ENCODE measurements at regions not wholly inside any gene's neighbourhood (a gene's known extent, or its start where the extent isn't known, plus 50 kb on each side); places are given as distances from the start of the nearest gene placed in this dataset.

DNA sequence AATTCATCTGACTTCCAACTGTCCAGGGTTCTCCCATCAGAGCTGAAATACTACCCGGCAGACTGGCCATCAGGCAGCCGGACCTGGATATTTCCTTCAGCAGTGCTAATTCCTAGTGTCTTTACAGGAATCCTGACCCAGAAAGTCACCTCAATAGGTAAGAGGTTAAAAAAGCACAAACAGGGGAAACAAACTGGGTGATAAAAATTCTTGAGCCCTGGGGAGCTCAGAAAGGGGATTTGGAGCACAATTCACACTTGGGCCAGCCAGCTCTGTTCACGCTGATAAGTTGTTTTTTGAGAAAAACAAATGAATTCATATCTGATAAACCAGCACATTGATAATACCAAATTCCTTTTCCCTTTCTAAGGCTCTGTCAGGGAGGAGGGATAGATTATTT is 104.0 kb downstream of the EDN1 start:
- H3K9me3 ChIP-seq = no peaks in the 10 kb centered on the region
- DNase-seq (ENCODE audit: low spot score in 2 of 2) = no peak
- H3K36me3 ChIP-seq (replicated peaks) = no peaks in the 10 kb centered on the region
- no peaks in the 10 kb centered on the region for H3K27me3 ChIP-seq (ENCODE audit: low read depth)
- no peak overlapping the region for H3K4me3 ChIP-seq
- H3K4me1 ChIP-seq = no peaks in the 10 kb centered on the region
- in situ Hi-C loops (cut with MboI; ENCODE audit: low sequenced_read_pairs) = no loop called here

DNA sequence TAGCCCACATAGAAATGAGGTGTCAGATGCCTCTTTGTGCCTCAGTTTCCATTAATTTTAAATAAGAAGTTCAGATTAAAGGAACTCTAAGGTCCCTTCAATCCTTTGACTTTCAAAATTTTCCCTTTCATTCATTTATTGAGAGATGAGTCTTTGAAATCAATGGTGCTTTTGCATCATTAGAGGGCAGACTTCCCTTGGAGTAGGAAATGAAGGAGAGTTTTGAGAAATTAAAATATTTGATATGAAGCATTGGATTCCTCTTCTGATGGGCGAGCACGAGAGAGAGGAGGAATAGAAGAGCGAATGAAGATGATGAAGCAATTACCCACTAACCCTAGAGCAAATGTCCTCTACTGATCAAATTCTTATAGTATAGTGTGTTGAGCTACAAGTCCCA is 105.7 kb downstream of the EDN1 start:
- no peaks in the 10 kb centered on the region for H3K9me3 ChIP-seq
- DNase-seq (ENCODE audit: low spot score in 2 of 2) = no peak
- no peaks in the 10 kb centered on the region for H3K4me1 ChIP-seq
- no peak overlapping the region for H3K4me3 ChIP-seq
- H3K27me3 ChIP-seq (ENCODE audit: low read depth) = no peaks in the 10 kb centered on the region
- in situ Hi-C loops (cut with MboI; ENCODE audit: low sequenced_read_pairs) = no loop called here
- H3K36me3 ChIP-seq (replicated peaks) = no peaks in the 10 kb centered on the region

DNA sequence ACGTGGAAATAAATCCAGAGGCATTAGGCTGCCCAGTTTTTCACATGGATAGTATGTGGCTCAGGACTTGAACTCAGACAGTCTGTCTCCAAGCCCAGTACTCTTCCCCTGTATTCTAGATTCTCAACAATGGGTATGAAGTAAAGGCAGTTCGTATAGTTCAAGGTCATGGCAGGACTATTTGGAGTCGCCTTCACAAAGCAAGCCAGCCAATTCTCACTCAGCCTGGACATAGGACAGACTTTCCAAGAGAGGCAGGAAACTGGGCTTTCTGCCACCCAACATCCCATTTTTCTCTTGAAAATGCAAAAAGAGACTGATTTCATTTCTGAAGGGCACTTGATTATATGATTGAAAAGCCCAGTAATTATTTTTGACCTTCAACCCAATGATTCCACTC is 111.0 kb downstream of the EDN1 start:
- Histone ChIP-seq H3K4me3 (no peak overlapping the region), H3K36me3 (replicated peaks) (no peaks in the 10 kb centered on the region), H3K9me3 (no peaks in the 10 kb centered on the region), H3K4me1 (no peaks in the 10 kb centered on the region), H3K27me3 (ENCODE audit: low read depth) (no peaks in the 10 kb centered on the region)
- no peak for DNase-seq (ENCODE audit: low spot score in 2 of 2)
- in situ Hi-C loops (cut with MboI; ENCODE audit: low sequenced_read_pairs) = no loop called here

DNA sequence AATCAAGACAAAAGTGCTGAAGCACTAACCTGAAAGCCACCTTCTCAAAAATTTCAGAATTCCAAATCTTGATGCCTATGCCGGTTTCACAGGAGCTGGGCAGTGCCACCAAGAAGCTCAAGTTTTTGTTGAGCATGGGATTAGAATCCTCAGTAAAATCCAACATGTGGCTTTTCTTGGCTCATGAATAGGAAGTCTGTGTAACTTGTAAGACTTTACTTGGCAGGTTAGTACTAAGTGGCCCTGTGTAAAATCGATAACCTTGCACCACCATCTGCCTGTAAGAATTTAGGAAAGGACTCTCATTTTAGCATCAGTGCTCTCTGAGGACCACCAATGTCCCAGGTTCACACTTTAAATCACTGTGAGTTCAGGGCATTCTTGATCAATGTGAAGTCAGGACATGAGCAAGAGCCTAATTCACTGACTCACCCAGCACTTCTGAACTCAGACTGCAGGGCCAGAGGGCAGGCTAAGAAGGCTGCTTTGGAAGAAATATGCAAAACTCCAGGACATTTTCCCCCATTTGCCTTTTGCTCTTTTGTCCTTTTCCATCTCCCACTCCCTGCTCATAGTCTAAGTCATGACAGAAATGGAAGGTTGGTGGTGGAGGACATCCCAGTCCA is 113.2 kb downstream of the EDN1 start:
- in situ Hi-C loops (cut with MboI; ENCODE audit: low sequenced_read_pairs) = no loop called here
- no peaks in the 10 kb centered on the region for H3K36me3 ChIP-seq (replicated peaks)
- no peak overlapping the region for H3K4me3 ChIP-seq
- DNase-seq (ENCODE audit: low spot score in 2 of 2) = no peak
- no peaks in the 10 kb centered on the region for H3K27me3 ChIP-seq (ENCODE audit: low read depth)
- no peaks in the 10 kb centered on the region for H3K9me3 ChIP-seq
- no peaks in the 10 kb centered on the region for H3K4me1 ChIP-seq

DNA sequence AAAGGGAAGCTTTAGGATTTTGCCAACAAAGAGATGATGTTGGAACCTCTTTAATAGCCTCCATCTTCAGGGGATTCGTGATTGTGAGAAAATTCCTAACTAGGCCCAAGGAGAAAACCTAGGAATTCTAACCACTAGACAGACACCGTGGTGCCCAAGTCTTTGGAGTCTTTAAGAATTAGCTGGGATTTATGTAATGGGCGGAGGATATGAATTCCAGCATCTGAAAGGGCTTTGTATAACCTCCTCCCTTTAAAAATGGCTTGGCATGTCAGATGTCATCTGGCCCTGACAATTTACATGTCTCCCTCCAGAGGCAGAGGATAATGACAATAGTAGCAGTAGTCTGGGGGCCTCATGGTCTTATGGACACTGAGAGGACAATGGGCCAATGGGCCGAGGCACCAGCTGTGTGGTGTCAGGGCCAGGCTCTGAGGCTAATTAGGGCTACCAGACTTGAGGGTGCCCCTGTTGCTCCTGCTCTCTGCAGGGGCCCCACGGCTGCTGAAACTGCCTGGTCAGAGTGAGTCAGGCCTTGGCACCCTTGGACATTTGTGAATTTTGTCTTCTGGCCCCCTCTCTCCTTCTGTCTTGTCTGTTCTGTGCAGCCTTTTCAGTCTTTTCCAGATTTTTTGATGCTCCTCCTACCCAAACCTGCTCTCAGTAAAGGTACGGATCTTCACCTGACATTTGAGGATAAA is 113.9 kb downstream of the EDN1 start:
- Histone ChIP-seq H3K4me3 (no peak overlapping the region), H3K36me3 (replicated peaks) (no peaks in the 10 kb centered on the region), H3K27me3 (ENCODE audit: low read depth) (no peaks in the 10 kb centered on the region), H3K4me1 (no peaks in the 10 kb centered on the region), H3K9me3 (no peaks in the 10 kb centered on the region)
- DNase-seq (ENCODE audit: low spot score in 2 of 2) = no peak
- in situ Hi-C loops (cut with MboI; ENCODE audit: low sequenced_read_pairs) = no loop called here

DNA sequence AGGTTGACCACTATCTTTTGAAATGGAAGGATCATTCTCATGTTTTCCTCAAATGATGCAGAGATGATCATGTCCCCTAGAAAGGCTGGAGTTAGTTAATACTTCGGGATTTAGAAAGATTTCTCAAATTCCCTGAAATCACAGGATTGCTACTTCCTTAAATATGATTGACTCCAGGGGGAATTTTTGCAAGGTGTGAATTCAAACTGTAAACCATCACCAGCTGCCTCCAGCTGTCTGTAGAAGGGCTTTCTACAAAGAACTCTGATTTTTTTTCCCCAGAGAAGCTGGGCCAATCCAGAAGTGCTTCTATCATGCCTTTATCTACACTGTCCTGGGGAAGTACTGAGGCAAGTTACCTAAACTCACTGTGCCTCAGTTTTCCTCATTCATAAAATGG is 114.5 kb downstream of the EDN1 start:
- in situ Hi-C loops (cut with MboI; ENCODE audit: low sequenced_read_pairs) = no loop called here
- no peak for DNase-seq (ENCODE audit: low spot score in 2 of 2)
- Histone ChIP-seq H3K4me1 (no peaks in the 10 kb centered on the region), H3K36me3 (replicated peaks) (no peaks in the 10 kb centered on the region), H3K27me3 (ENCODE audit: low read depth) (no peaks in the 10 kb centered on the region), H3K4me3 (no peak overlapping the region), H3K9me3 (no peaks in the 10 kb centered on the region)

DNA sequence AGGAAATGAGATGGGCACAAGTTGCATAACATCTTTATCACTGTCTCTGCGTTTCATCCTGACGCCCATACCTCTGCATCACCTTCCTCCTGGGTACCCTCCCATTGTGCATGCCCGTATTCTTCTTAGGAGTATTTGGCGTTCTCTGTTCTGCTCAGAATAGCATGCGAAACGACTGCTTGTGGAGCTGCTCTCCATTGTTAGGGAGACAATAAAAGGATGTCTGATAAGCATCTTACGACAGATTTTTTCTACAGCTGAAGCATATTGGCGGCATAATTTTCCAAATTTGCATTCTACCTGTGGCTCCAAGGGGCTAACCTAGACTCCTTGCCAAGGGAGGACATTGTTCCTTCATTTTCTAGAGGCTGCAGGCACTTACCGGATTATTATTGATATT is 118.6 kb downstream of the EDN1 start:
- DNase-seq (ENCODE audit: low spot score in 2 of 2) = no peak
- H3K27me3 ChIP-seq (ENCODE audit: low read depth) = no peaks in the 10 kb centered on the region
- in situ Hi-C loops (cut with MboI; ENCODE audit: low sequenced_read_pairs) = no loop called here
- no peak overlapping the region for H3K4me3 ChIP-seq
- H3K36me3 ChIP-seq (replicated peaks) = no peaks in the 10 kb centered on the region
- H3K4me1 ChIP-seq = no peaks in the 10 kb centered on the region
- no peaks in the 10 kb centered on the region for H3K9me3 ChIP-seq

DNA sequence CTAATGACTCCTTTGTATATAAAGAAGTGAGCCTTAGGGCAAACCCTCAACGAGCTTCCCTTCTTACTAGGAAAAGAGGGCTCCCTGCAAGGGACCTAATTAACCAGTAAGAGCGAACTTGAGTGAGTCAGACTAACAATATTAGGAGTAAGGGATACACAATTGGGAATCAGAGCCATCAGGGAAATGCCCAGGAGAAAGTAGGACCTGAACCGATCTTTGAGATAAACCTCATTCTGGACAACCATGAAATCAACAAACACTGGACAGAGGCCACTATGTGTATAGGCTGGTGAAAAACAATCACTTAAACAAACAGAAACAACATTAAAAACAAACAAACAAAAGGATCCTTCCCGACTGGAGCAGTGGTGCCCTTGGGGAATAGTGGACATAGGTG is 120.8 kb downstream of the EDN1 start:
- no peak overlapping the region for H3K4me3 ChIP-seq
- in situ Hi-C loops (cut with MboI; ENCODE audit: low sequenced_read_pairs) = no loop called here
- H3K36me3 ChIP-seq (replicated peaks) = no peaks in the 10 kb centered on the region
- no peaks in the 10 kb centered on the region for H3K4me1 ChIP-seq
- no peak for DNase-seq (ENCODE audit: low spot score in 2 of 2)
- no peaks in the 10 kb centered on the region for H3K27me3 ChIP-seq (ENCODE audit: low read depth)
- no peaks in the 10 kb centered on the region for H3K9me3 ChIP-seq

DNA sequence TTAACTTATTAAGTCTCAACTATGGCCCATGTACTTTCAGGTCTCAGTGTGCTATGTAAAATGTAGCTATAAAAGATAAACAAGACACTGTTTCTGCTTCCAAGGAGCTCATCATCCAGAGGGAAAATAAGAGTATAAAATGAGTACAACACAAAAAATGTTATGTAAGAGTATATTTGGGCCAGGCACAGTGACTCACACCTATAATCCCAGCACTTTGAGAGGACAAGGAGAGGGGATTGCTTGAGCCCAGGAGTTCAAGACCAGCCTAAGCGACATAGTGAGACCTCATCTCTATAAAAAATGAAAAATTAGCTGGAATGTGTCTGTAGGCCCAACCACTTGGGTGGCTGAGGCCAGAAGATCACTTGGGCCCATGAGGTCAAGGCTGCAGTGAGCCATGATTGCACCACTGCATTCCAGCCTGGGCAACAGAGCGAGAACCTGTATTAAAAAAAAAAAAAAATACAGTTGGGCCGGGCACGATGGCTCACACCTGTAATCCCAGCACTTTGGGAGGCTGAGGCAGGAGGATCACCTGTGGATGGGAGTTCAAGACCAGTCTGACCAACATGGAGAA is 124.0 kb downstream of the EDN1 start:
- in situ Hi-C loops (cut with MboI; ENCODE audit: low sequenced_read_pairs) = no loop called here
- no peak for DNase-seq (ENCODE audit: low spot score in 2 of 2)
- H3K4me1 ChIP-seq = no peaks in the 10 kb centered on the region
- H3K36me3 ChIP-seq (replicated peaks) = no peaks in the 10 kb centered on the region
- no peaks in the 10 kb centered on the region for H3K27me3 ChIP-seq (ENCODE audit: low read depth)
- no peak overlapping the region for H3K4me3 ChIP-seq
- H3K9me3 ChIP-seq = no peaks in the 10 kb centered on the region

DNA sequence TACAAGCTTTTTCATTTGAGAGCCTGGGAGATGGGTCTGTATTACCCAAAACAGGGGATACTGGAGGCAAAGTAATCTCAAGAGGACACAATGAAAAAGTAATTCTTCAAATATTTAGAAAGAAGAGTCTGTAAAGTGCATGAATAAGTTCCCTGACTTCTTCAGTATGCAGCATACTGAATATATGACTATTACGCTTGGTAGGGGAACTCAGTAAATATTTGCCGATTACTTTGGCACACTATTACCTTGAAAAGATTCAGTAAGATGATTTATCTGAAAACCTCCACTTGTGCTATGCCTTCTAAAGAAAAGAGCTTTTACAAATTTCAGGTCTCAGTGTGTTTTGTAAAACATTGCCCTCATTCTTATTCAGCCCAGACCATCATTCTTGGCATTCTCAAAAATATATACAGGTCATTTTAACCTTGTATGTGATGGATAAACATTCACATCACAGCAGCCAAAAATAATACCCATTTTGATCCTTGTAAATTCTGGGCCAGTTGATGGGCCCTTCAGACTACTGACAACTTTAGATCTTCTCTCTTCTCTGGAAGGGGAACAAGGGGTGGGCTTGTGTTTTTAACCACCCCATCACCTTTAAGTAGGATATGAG is 125.9 kb downstream of the EDN1 start:
- Histone ChIP-seq H3K36me3 (replicated peaks) (no peaks in the 10 kb centered on the region), H3K27me3 (ENCODE audit: low read depth) (no peaks in the 10 kb centered on the region), H3K4me1 (no peaks in the 10 kb centered on the region), H3K9me3 (no peaks in the 10 kb centered on the region), H3K4me3 (no peak overlapping the region)
- DNase-seq (ENCODE audit: low spot score in 2 of 2) = no peak
- in situ Hi-C loops (cut with MboI; ENCODE audit: low sequenced_read_pairs) = no loop called here

DNA sequence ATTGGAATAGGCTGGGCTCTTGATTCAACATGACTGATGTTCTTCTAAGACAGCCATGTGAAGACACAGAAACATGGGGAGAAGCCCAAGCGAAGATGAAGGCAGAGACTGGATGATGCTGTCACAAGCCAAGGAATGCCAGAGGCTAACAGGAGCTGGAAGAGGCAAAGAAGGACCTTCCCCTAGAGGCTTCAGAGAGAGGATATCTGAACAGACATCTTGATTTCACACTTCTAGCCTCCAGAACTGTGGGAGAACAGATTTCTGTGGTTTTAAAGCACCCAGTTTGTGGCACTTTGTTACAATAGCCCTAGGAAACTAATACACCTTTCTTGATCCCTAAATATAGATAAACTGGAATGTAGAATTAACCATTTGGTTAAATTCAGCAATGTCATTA is 127.0 kb downstream of the EDN1 start:
- Histone ChIP-seq H3K36me3 (replicated peaks) (no peaks in the 10 kb centered on the region), H3K4me3 (no peak overlapping the region), H3K27me3 (ENCODE audit: low read depth) (no peaks in the 10 kb centered on the region), H3K4me1 (no peaks in the 10 kb centered on the region), H3K9me3 (no peaks in the 10 kb centered on the region)
- no peak for DNase-seq (ENCODE audit: low spot score in 2 of 2)
- in situ Hi-C loops (cut with MboI; ENCODE audit: low sequenced_read_pairs) = no loop called here

DNA sequence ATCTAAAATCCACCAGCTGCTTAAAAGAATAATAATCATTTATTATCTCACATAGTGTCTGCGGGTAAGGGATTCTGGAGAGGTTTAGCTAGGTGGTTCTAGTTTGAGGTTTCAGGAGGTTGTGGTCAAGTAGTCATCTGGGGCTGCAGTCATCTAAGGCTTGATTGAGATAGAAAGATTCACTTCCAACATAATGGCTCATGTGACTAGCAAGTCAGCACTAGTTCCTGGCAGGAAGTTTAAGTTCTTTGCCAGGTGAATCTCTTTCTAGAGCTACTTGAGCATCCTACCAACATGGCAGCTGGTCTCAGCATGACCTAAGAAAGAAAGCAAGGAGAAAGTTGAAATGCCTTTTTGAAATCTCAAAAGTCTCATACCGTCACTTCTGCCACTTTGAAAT is 128.8 kb downstream of the EDN1 start:
- H3K27me3 ChIP-seq (ENCODE audit: low read depth) = no peaks in the 10 kb centered on the region
- DNase-seq (ENCODE audit: low spot score in 2 of 2) = no peak
- no peaks in the 10 kb centered on the region for H3K4me1 ChIP-seq

DNA sequence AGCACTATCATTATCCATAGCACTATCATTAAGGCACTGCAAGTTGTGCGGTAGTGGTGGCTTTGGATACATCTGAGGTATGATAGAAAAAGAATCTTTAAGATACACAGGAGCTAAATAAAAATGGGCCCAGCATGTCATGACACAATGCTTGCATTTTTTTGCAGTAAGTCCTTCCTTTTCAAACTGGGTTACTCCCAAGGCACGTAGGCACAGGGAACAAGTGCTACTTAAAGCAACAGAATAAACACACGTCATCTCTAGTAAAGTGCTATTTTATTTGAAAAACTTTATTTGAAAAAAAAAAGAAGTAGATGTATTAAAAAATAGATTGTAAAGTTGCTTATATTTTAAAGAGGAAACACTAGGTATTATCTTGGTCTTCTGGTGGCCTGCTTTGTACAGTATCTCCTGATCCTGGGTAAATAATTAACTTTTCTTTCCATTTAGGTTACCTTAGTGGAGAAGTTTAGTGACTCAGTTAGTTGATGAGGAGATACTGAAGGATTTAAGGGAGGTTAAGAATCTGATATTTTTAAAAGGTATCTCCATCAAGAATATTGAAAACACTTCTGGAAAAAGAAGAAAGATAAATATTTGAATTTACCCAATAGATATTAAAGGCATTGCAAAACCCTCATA is 129.6 kb downstream of the EDN1 start:
- no peak for DNase-seq (ENCODE audit: low spot score in 2 of 2)
- no peaks in the 10 kb centered on the region for H3K36me3 ChIP-seq (replicated peaks)
- H3K4me3 ChIP-seq = no peak overlapping the region
- in situ Hi-C loops (cut with MboI; ENCODE audit: low sequenced_read_pairs) = no loop called here
- H3K27me3 ChIP-seq (ENCODE audit: low read depth) = no peaks in the 10 kb centered on the region
- H3K4me1 ChIP-seq = no peaks in the 10 kb centered on the region
- H3K9me3 ChIP-seq = no peaks in the 10 kb centered on the region

More for the DNA sequence above, 128.8 kb downstream of the EDN1 start:
- Histone ChIP-seq H3K4me3 (no peak overlapping the region), H3K36me3 (replicated peaks) (no peaks in the 10 kb centered on the region), H3K9me3 (no peaks in the 10 kb centered on the region)
- in situ Hi-C loops (cut with MboI; ENCODE audit: low sequenced_read_pairs) = no loop called here

DNA sequence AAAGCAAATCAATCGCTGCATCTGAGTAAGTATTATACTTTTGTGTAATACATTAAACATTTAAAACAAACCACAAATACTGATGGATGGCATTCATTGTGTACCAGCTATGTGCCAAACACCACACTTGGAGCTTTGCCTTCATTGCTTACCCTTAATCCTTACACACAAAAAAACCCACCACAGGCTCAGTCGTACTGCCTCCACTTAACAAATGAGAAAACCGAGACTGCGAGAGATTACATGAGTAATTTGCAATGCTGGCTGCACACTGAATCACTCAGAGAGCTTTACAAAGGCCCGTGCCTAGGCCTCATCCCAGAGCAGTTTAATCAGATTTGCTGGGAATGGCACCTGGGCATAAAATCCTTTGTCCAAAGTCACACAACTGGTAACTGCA is 130.5 kb downstream of the EDN1 start:
- Histone ChIP-seq H3K4me1 (no peaks in the 10 kb centered on the region), H3K36me3 (replicated peaks) (no peaks in the 10 kb centered on the region), H3K4me3 (no peak overlapping the region), H3K9me3 (no peaks in the 10 kb centered on the region), H3K27me3 (ENCODE audit: low read depth) (no peaks in the 10 kb centered on the region)
- in situ Hi-C loops (cut with MboI; ENCODE audit: low sequenced_read_pairs) = no loop called here
- DNase-seq (ENCODE audit: low spot score in 2 of 2) = no peak

Data from HAP-1 (cell line).